Left lung (tissue), 4 donors: ENCODE measurements at regions not wholly inside any gene's neighbourhood (a gene's known extent, or its start where the extent isn't known, plus 50 kb on each side); places are given as distances from the start of the nearest gene placed in this dataset.
A peak's percentile ranks its signal among the peaks of the same experiment; 100 is the strongest.

Experiments used
- ATAC-seq: fragments of 200-7000 bp; cut with Tn5 transposase; one replicate; pipeline ENCODE4 v1.9.1; 2020; ENCODE audit warnings: moderate library complexity
- DNase-seq, 4 donors: peaks; one replicate each; pipeline ENCODE4 v3.0.0-alpha.2; 2013 to 2020
- H3K27ac ChIP-seq, 2 donors: fragments of 200-600 bp; sonication (generic) in 1 of 2; one replicate each; pipeline versions ENCODE4 v1.5.0 to v1.8.0; 2020 to 2021
- H3K27me3 ChIP-seq, 2 donors: fragments of 200-600 bp; sonication (generic) in 1 of 2; one replicate each; pipeline versions ENCODE4 v1.5.0 to v1.8.0; 2020 to 2021
- H3K36me3 ChIP-seq, 2 donors: fragments of 200-600 bp; sonication (generic) in 1 of 2; one replicate each; pipeline versions ENCODE4 v1.5.0 to v1.8.0; 2020 to 2021
- H3K4me1 ChIP-seq, 2 donors: fragments of 200-600 bp; one replicate each; pipeline ENCODE4 v1.8.0; 2021
- H3K4me3 ChIP-seq, 2 donors: fragments of 200-600 bp; sonication (generic) in 1 of 2; one replicate each; pipeline versions ENCODE4 v1.5.0 to v1.8.0; 2020 to 2021; ENCODE audit warnings: mild to moderate bottlenecking in 1 of 2
- H3K9me3 ChIP-seq, 2 donors: fragments of 200-600 bp; sonication (generic) in 1 of 2; one replicate each; pipeline versions ENCODE4 v1.5.0 to v1.8.0; 2020 to 2021
- intact Hi-C, 2 donors: fragments of 100-400 bp; cut with DNase I; formaldehyde crosslinking; loops; one replicate each; pipeline versions ENCODE4 v1.11.2 to v1.14.2; 2022
- TF ChIP-seq, protein P1 (sequence below), 2 donors: fragments of 200-600 bp; sonication (generic) in 1 of 2; IDR thresholded peaks; one replicate each; pipeline versions ENCODE4 v1.5.0 to v1.8.0; 2021; ENCODE audit warnings: antibody characterized with exemption in 2 of 2
- donor health status: DM: no; HTN: yes; CAD: no.
- donor health status: DM: no; HTN: no; CAD: no.

DNA sequence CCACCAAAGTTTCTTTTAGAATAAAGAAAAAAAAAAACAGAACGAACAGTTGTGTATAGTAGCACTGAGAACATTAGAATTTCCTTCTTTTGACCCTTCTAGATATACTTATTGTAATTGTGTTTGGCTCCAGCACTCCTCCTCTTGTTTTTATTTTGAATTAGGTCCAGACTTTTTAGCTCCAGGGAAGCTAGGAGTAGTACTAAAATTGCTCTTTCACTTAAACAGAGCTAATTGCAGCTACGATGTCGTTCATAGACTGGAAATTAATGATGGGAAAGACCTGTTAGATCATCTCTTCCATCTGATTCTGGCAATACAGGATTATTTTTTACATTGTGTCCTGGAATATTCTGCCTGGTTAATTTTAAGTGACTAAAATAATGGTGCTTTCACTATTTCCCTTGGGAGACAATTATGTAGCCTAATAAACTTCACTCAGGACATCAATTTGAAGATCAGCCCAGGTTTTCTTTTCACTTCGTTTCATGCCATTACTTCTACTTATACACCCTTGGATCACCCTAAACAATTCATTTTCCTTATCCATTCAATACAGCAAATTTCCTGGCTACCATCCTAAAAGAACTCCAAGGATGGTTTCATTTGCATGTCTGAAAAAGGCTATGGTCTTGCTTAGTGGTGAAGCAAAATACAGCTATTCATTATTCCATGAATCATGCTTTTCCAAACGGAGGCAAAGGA is 480.8 kb upstream of the TECRL start:
- Histone ChIP-seq H3K27ac (no peak overlapping the region), H3K4me3 (no peak overlapping the region), H3K4me1 (no peaks in the 10 kb centered on the region), H3K27me3 (no peaks in the 10 kb centered on the region), H3K9me3 (no peaks in the 10 kb centered on the region), H3K36me3 (no peaks in the 10 kb centered on the region)
- intact Hi-C loops: no loop called here
- DNase-seq: no peak
- ATAC-seq: no peak
- TF ChIP-seq, protein P1, sequence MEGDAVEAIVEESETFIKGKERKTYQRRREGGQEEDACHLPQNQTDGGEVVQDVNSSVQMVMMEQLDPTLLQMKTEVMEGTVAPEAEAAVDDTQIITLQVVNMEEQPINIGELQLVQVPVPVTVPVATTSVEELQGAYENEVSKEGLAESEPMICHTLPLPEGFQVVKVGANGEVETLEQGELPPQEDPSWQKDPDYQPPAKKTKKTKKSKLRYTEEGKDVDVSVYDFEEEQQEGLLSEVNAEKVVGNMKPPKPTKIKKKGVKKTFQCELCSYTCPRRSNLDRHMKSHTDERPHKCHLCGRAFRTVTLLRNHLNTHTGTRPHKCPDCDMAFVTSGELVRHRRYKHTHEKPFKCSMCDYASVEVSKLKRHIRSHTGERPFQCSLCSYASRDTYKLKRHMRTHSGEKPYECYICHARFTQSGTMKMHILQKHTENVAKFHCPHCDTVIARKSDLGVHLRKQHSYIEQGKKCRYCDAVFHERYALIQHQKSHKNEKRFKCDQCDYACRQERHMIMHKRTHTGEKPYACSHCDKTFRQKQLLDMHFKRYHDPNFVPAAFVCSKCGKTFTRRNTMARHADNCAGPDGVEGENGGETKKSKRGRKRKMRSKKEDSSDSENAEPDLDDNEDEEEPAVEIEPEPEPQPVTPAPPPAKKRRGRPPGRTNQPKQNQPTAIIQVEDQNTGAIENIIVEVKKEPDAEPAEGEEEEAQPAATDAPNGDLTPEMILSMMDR (IDR thresholded peaks at IDR 0.05): no peak

DNA sequence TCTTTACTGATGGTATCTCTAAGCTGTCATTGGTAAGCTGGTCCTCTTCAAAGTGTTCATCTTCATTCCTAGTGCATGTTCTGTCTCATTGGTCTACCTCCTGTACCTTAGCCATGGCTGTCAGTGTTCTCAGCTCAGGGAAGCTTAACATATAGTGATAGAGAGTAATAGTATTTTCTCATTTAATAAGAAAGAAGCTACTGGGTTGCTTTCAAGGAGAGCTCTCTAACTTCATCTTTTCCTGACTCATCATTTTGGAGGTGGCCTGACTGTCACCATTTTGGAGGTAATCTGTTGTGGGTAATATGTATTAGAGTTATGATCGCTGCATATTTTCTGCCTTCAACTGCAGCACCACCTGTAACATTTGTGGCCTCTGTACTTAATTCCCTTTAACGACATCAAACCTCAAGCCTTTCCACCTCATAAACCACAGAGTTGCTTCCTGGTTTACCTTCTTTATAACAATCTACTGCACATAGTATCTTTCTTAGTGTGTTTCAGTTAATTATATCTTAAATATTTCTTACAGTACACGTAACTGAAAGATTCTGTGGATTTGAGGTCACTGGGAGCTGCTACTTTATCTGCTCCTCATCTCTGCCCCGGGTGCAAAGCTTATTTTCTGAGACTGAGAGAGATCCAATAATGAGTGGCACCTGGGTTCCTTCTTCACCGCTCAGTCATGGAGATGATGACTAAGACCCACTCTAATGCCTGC is 474.0 kb upstream of the TECRL start:
- intact Hi-C loops: no loop called here
- no peaks in the 10 kb centered on the region for H3K4me1 ChIP-seq
- no peak overlapping the region for H3K4me3 ChIP-seq
- H3K9me3 ChIP-seq: no peaks in the 10 kb centered on the region
- TF ChIP-seq, protein P1 (IDR thresholded peaks at IDR 0.05): no peak
- no peaks in the 10 kb centered on the region for H3K36me3 ChIP-seq
- ATAC-seq: no peak
- no peak for DNase-seq
- H3K27ac ChIP-seq: no peak overlapping the region
- H3K27me3 ChIP-seq: no peaks in the 10 kb centered on the region

DNA sequence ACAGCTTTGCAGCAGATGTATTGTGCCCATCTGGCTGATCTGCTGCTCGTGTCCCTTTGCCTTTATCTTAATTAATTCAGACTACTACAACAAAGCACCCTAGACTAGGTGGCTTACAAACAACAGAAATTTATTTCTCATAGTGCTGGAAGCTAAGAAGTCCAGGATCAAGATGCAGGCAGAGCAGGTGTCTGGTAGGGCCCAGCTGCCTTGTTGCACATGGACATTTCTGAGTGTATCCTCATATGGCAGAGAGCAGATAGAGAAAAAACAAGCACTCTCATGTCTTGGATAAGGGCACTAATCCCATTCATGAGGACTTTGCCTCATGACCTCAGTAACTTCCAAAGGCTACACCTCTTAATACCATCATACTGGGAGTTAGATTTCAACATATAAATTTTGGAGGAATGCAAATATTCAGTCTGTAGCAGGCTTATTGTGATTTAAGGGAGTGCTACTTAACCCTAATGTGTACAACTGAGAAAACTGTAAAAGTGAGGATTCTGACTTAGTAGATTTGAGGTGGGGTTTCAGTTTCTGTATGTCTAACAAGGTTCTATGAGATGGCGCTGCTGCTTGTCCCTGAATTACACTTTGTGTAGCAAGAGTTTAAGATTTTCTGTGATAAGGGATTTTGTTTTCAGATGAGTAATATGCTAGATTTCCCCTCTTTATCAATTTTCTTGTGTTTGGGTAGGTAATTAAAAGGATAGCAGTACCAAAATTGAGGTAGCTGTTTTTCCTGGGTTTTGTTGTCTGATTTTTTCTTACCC is 473.2 kb upstream of the TECRL start:
- intact Hi-C loops: no loop called here
- H3K36me3 ChIP-seq: no peaks in the 10 kb centered on the region
- TF ChIP-seq, protein P1 (IDR thresholded peaks at IDR 0.05): no peak
- no peaks in the 10 kb centered on the region for H3K27me3 ChIP-seq
- DNase-seq (no peak), ATAC-seq (no peak)
- H3K4me3 ChIP-seq: no peak overlapping the region
- H3K27ac ChIP-seq: no peak overlapping the region
- H3K9me3 ChIP-seq: no peaks in the 10 kb centered on the region
- H3K4me1 ChIP-seq: no peaks in the 10 kb centered on the region

DNA sequence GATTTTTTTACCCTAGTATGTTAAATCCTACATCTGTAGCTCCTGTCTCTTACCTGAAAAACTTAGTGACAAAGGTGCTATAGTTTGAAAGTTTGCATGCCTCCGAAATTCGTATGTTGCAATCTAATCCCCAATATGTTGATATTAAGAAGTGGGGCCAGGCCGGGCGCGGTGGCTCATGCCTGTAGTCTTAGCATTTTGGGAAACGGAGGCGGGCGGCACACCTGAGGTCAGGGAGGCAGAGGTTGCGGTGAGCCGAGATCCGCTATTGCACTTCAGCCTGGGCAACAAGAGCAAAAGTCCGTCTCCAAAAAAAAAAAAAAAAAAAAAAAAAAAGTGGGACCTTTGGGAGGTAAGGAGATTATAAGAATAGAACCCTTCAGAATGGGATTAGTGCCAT is 471.3 kb upstream of the TECRL start:
- peak in 1 of 4 donors; percentile 62 for DNase-seq
- no peaks in the 10 kb centered on the region for H3K4me1 ChIP-seq
- intact Hi-C loops: no loop called here
- H3K4me3 ChIP-seq: no peak overlapping the region
- TF ChIP-seq, protein P1 (IDR thresholded peaks at IDR 0.05): no peak
- no peak overlapping the region for H3K27ac ChIP-seq
- no peaks in the 10 kb centered on the region for H3K36me3 ChIP-seq
- no peaks in the 10 kb centered on the region for H3K27me3 ChIP-seq
- no peak for ATAC-seq
- H3K9me3 ChIP-seq: no peaks in the 10 kb centered on the region

DNA sequence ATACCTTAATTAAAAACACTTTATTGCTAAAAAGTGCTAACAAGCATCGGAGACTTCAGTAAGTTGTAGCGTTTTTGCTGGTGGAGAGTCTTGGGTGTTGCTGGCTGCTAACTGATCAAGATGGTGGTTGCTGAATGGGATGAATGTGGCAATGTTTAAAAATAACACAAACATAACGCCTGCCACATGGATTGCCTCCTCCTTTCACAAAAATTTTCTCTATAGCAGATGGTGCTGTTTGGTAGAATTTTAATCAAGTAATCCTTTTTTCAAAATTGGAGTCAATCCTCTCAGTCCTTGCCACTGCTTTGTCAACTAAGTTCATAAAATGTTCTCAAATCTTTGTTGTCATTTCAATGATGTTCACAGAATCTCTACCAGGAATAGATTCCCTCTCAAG is 466.8 kb upstream of the TECRL start:
- Histone ChIP-seq H3K4me1 (no peaks in the 10 kb centered on the region), H3K36me3 (no peaks in the 10 kb centered on the region), H3K9me3 (no peaks in the 10 kb centered on the region), H3K4me3 (no peak overlapping the region), H3K27me3 (no peaks in the 10 kb centered on the region), H3K27ac (no peak overlapping the region)
- ATAC-seq (no peak), DNase-seq (no peak)
- TF ChIP-seq, protein P1 (IDR thresholded peaks at IDR 0.05): no peak
- intact Hi-C loops: no loop called here
